H1 (cell line): ENCODE measurements at regions not wholly inside any gene's neighbourhood (a gene's known extent, or its start where the extent isn't known, plus 50 kb on each side); places are given as distances from the start of the nearest gene placed in this dataset.

ENCODE experiments used
- CTCF ChIA-PET: fragments of 300-600 bp; sonication (Branson Sonifier 250); formaldehyde crosslinking; loops from one replicate; lab custom pipeline; 2021; ENCODE audit not compliant: partially characterized antibody; lab: Charles Lee
- POLR2A ChIA-PET: fragments of 300-600 bp; sonication (Branson Sonifier 250); formaldehyde crosslinking; loops from one replicate; lab custom pipeline; 2021; ENCODE audit warnings: inconsistent platforms; ENCODE audit not compliant: partially characterized antibody; lab: Charles Lee
- DNase-seq, 2 experiments: peaks; one replicate each; pipeline versions ENCODE4 v3.0.0 to v3.0.0-alpha.2; 2010 to 2022; ENCODE audit warnings: low spot score in 2 of 2, low read depth in 1 of 2, mixed read lengths in 1 of 2
- FAIRE-seq: peaks from 2 replicates; lab custom pipeline; 2011; peaks lifted over from hg19 to GRCh38; lab: Jason Lieb, UNC
- H2AFZ ChIP-seq: 2 replicates; pipeline ENCODE4 v1.8.1; 2012; ENCODE audit warnings: low read length, inconsistent platforms
- H2AK5ac ChIP-seq: 2 replicates; pipeline ENCODE4 v1.6.1; 2013; ENCODE audit warnings: low read depth, low read length
- H2BK120ac ChIP-seq: replicated peaks from 2 replicates; pipeline ENCODE3; 2013; ENCODE audit warnings: low read depth, low read length, inconsistent platforms
- H2BK12ac ChIP-seq: 2 replicates; pipeline ENCODE4 v1.6.1; 2013; ENCODE audit warnings: low read depth, low read length
- H2BK15ac ChIP-seq: 2 replicates; pipeline ENCODE4 v1.6.1; 2013; ENCODE audit warnings: low read length
- H2BK20ac ChIP-seq: 2 replicates; pipeline ENCODE4 v1.6.1; 2013; ENCODE audit warnings: low read length
- H2BK5ac ChIP-seq: 2 replicates; pipeline ENCODE4 v1.6.1; 2013; ENCODE audit warnings: low read depth, low read length
- H3K14ac ChIP-seq: 2 replicates; pipeline ENCODE4 v1.6.1; 2013; ENCODE audit warnings: inconsistent platforms; ENCODE audit not compliant: insufficient read length
- H3K18ac ChIP-seq: 2 replicates; pipeline ENCODE4 v1.6.1; 2013; ENCODE audit warnings: low read length; ENCODE audit errors: extremely low read depth
- H3K23ac ChIP-seq: 2 replicates; pipeline ENCODE4 v1.6.1; 2013; ENCODE audit warnings: inconsistent platforms; ENCODE audit not compliant: insufficient read length
- H3K23me2 ChIP-seq: 2 replicates; pipeline ENCODE4 v1.6.1; 2013; ENCODE audit warnings: low read depth, low read length
- H3K27ac ChIP-seq: 2 replicates; pipeline ENCODE4 v1.6.1; 2011; ENCODE audit warnings: low read depth, low read length, inconsistent platforms
- H3K27me3 ChIP-seq, 4 experiments: replicated peaks in 1 of 4; 1 replicate in 1 of 4; 2 replicates in 3 of 4; pipeline versions ENCODE4 v1.6.1 to v1.8.1; 2011 to 2013; ENCODE audit warnings: low read length in 3 of 4, mild to moderate bottlenecking in 3 of 4, inconsistent platforms in 2 of 4, mixed read lengths in 2 of 4, moderate library complexity in 1 of 4; ENCODE audit not compliant: control insufficient read depth in 3 of 4, insufficient read depth in 3 of 4; ENCODE audit errors: extremely low read depth in 1 of 4
- H3K36me3 ChIP-seq, 4 experiments: 2 replicates each; pipeline versions ENCODE4 v1.6.1 to v1.8.1; 2011 to 2013; ENCODE audit warnings: mild to moderate bottlenecking in 4 of 4, low read length in 3 of 4, moderate library complexity in 2 of 4, control low read depth in 1 of 4, inconsistent platforms in 1 of 4; ENCODE audit not compliant: insufficient read depth in 4 of 4, control insufficient read depth in 2 of 4
- H3K4ac ChIP-seq: replicated peaks from 2 replicates; pipeline ENCODE3; 2013; ENCODE audit warnings: low read length, low read depth, mixed read lengths, inconsistent platforms; ENCODE audit not compliant: insufficient read length
- H3K4me1 ChIP-seq, 4 experiments: replicated peaks in 1 of 4; 1 replicate in 1 of 4; 2 replicates in 3 of 4; pipeline versions ENCODE4 v1.6.1 to v1.8.1; 2011 to 2013; ENCODE audit warnings: low read length in 3 of 4, inconsistent platforms in 2 of 4, mixed read lengths in 1 of 4; ENCODE audit not compliant: insufficient read depth in 4 of 4, control insufficient read depth in 3 of 4
- H3K4me2 ChIP-seq, 2 experiments: 2 replicates each; pipeline versions ENCODE4 v1.6.1 to v1.8.1; 2011 to 2013; ENCODE audit warnings: low read depth in 2 of 2, low read length in 2 of 2, control low read depth in 1 of 2, inconsistent platforms in 1 of 2, mild to moderate bottlenecking in 1 of 2; ENCODE audit not compliant: insufficient read depth in 1 of 2
- H3K4me3 ChIP-seq, 4 experiments: fragments of 200-600, 300-600 bp in 1 of 4; sonication (generic), shearing (Covaris generic), sonication (Bioruptor Twin) in 1 of 4; 2 replicates each; pipeline versions ENCODE4 v1.5.1 to v1.8.1; 2011 to 2016; ENCODE audit warnings: low read length in 4 of 4, low read depth in 3 of 4, control low read depth in 2 of 4, inconsistent platforms in 2 of 4, mild to moderate bottlenecking in 2 of 4, mixed read lengths in 1 of 4, moderate library complexity in 1 of 4; ENCODE audit not compliant: insufficient read depth in 2 of 4; ENCODE audit errors: extremely low read depth in 1 of 4
- H3K56ac ChIP-seq: replicated peaks from 2 replicates; pipeline ENCODE3; 2013; ENCODE audit warnings: low read depth, mild to moderate bottlenecking, mixed read lengths, low read length, inconsistent platforms; ENCODE audit not compliant: insufficient read length
- H3K79me1 ChIP-seq: 2 replicates; pipeline ENCODE4 v1.6.1; 2013; ENCODE audit warnings: low read depth, low read length, control low read depth
- H3K79me2 ChIP-seq, 2 experiments: 2 replicates each; pipeline versions ENCODE4 v1.6.1 to v1.8.1; 2012 to 2013; ENCODE audit warnings: low read length in 2 of 2, mild to moderate bottlenecking in 2 of 2, inconsistent platforms in 1 of 2; ENCODE audit not compliant: insufficient read depth in 2 of 2, control insufficient read depth in 1 of 2
- H3K9ac ChIP-seq, 4 experiments: replicated peaks in 1 of 4; 1 replicate in 1 of 4; 2 replicates in 3 of 4; pipeline versions ENCODE4 v1.6.1 to v1.8.1; 2011 to 2013; ENCODE audit warnings: low read depth in 3 of 4, low read length in 3 of 4, control low read depth in 2 of 4, mild to moderate bottlenecking in 2 of 4, moderate library complexity in 2 of 4, inconsistent platforms in 1 of 4; ENCODE audit errors: extremely low read depth in 1 of 4
- H3K9me3 ChIP-seq, 2 experiments: 2 replicates each; pipeline versions ENCODE4 v1.6.1 to v1.8.1; 2012 to 2013; ENCODE audit warnings: mild to moderate bottlenecking in 2 of 2, moderate library complexity in 2 of 2, control low read depth in 1 of 2, inconsistent platforms in 1 of 2, low read depth in 1 of 2, low read length in 1 of 2, mixed read lengths in 1 of 2; ENCODE audit not compliant: insufficient read depth in 2 of 2
- H4K20me1 ChIP-seq, 2 experiments: replicated peaks in 1 of 2; 2 replicates each; pipeline versions ENCODE3 to v1.8.1; 2011 to 2013; ENCODE audit warnings: inconsistent platforms in 2 of 2, low read length in 2 of 2, mild to moderate bottlenecking in 1 of 2; ENCODE audit not compliant: insufficient read depth in 2 of 2, control insufficient read depth in 1 of 2
- H4K5ac ChIP-seq: 2 replicates; pipeline ENCODE4 v1.6.1; 2013; ENCODE audit warnings: low read length, low read depth, mixed read lengths, inconsistent platforms; ENCODE audit not compliant: insufficient read length
- H4K8ac ChIP-seq: 2 replicates; pipeline ENCODE4 v1.8.0; 2013; ENCODE audit warnings: mild to moderate bottlenecking, moderate library complexity, low read length, inconsistent platforms; ENCODE audit not compliant: insufficient read depth; ENCODE audit errors: extremely low read depth
- H4K91ac ChIP-seq: replicated peaks from 2 replicates; pipeline ENCODE3; 2013; ENCODE audit warnings: low read length, mixed read lengths, inconsistent platforms; ENCODE audit not compliant: insufficient read length
- ATF2 ChIP-seq: IDR thresholded peaks from 2 replicates; pipeline ENCODE4 v1.6.1; 2012; ENCODE audit warnings: low read length, inconsistent platforms
- CBX5 ChIP-seq: fragments of 300-800, 300-1000 bp; sonication (generic); IDR thresholded peaks from 2 replicates; pipeline ENCODE4 v1.7.1; 2016; ENCODE audit warnings: antibody characterized with exemption, low read length, low read depth
- CTBP2 ChIP-seq: IDR thresholded peaks from 2 replicates; pipeline ENCODE4 v1.7.0; 2011; ENCODE audit warnings: borderline replicate concordance, mild to moderate bottlenecking, moderate library complexity, mixed read lengths, low read length; ENCODE audit not compliant: insufficient read depth, insufficient read length
- KDM4A ChIP-seq: IDR thresholded peaks from one replicate; pipeline ENCODE4 v1.7.1; 2012; ENCODE audit warnings: low read depth, mild to moderate bottlenecking, moderate library complexity, low read length, inconsistent platforms; ENCODE audit not compliant: severe bottlenecking
- NANOG ChIP-seq: IDR thresholded peaks from 2 replicates; pipeline ENCODE4 v1.6.1; 2011; ENCODE audit warnings: low read length, low read depth, mild to moderate bottlenecking, inconsistent platforms; ENCODE audit not compliant: insufficient read depth, poor library complexity, severe bottlenecking
- POLR2AphosphoS5 ChIP-seq: IDR thresholded peaks from 2 replicates; pipeline ENCODE4 v1.6.1; 2011; ENCODE audit warnings: low read depth, low read length
- RBBP5 ChIP-seq: IDR thresholded peaks from 2 replicates; pipeline ENCODE4 v1.7.1; 2012; ENCODE audit warnings: low read depth, mild to moderate bottlenecking, inconsistent platforms, low read length, moderate library complexity, borderline replicate concordance
- RFX5 ChIP-seq: IDR thresholded peaks from 2 replicates; pipeline ENCODE4 v1.6.1; 2011; ENCODE audit warnings: low read depth, low read length, improper control_type of control experiment, borderline replicate concordance
- RXRA ChIP-seq: IDR thresholded peaks from 2 replicates; pipeline ENCODE4 v1.6.1; 2011; ENCODE audit warnings: low read depth, mild to moderate bottlenecking, low read length, moderate library complexity; ENCODE audit not compliant: insufficient read depth
- SAP30 ChIP-seq: fragments of 300-600 bp; sonication (generic); IDR thresholded peaks from 2 replicates; pipeline ENCODE4 v1.7.1; 2012; ENCODE audit warnings: low read length, moderate library complexity, mild to moderate bottlenecking, inconsistent platforms; ENCODE audit not compliant: insufficient read depth, insufficient replicate concordance
- SIRT6 ChIP-seq: IDR thresholded peaks from one replicate; pipeline ENCODE4 v1.7.1; 2012; ENCODE audit warnings: low read length, inconsistent platforms
- SP1 ChIP-seq: IDR thresholded peaks from 2 replicates; pipeline ENCODE4 v1.6.1; 2011; ENCODE audit warnings: low read depth, low read length
- WGBS, 2 experiments: shearing (Covaris generic) in 1 of 2; methylation state at CpG; one replicate each; pipeline versions ENCODE4 v1.1.6 to v1.1.7; 2013 to 2015; ENCODE audit warnings: low lambda C conversion rate in 2 of 2, mixed read lengths in 2 of 2, inconsistent platforms in 1 of 2, low coverage in 1 of 2, missing lambda C conversion rate in 1 of 2; ENCODE audit not compliant: insufficient replicate concordance in 2 of 2, insufficient coverage in 1 of 2, insufficient read length in 1 of 2; ENCODE audit errors: extremely low coverage in 1 of 2, missing lambda C conversion rate in 1 of 2; 5-methylcytosine and 5-hydroxymethylcytosine counted together

GRCh38 chr3:159219231-159219630 lies 417.4 kb downstream of the MFSD1 start:
- no peak for FAIRE-seq
- H3K14ac ChIP-seq, result no peak overlapping the region
- no peak for TF ChIP-seq RXRA
- no peak for TF ChIP-seq CBX5
- no peak for TF ChIP-seq ATF2
- TF ChIP-seq SIRT6, result no peak
- no peak for TF ChIP-seq RBBP5
- TF ChIP-seq CTBP2, result no peak
- no peak for TF ChIP-seq POLR2AphosphoS5
- no peak for TF ChIP-seq SP1
- no peak for TF ChIP-seq KDM4A
- TF ChIP-seq SAP30, result no peak
- TF ChIP-seq NANOG, result no peak
- TF ChIP-seq RFX5, result no peak

More at GRCh38 chr3:159219231-159219630, 417.4 kb downstream of the MFSD1 start:
- Histone ChIP-seq H3K79me1 (no peaks in the 10 kb centered on the region), H2AK5ac (no peak overlapping the region), H3K4me3 (no peak overlapping the region), H3K4ac (no peak overlapping the region), H3K4me2 (no peak overlapping the region), H3K27ac (no peak overlapping the region), H2BK20ac (no peak overlapping the region), H3K79me2 (no peaks in the 10 kb centered on the region), H2BK120ac (no peak overlapping the region), H3K36me3 (no peaks in the 10 kb centered on the region), H3K56ac (no peak overlapping the region), H2BK5ac (no peak overlapping the region), H3K9ac (no peak overlapping the region), H3K9me3 (no peaks in the 10 kb centered on the region), H3K23ac (no peak overlapping the region), H3K4me1 (no peaks in the 10 kb centered on the region), H3K23me2 (no peaks in the 10 kb centered on the region), H3K27me3 (no peaks in the 10 kb centered on the region), H4K5ac (no peak overlapping the region), H4K8ac (no peak overlapping the region), H2AFZ (no peak overlapping the region), H4K20me1 (no peaks in the 10 kb centered on the region), H2BK12ac (no peak overlapping the region), H4K91ac (no peak overlapping the region), H3K18ac (no peak overlapping the region), H2BK15ac (no peak overlapping the region)
- no peak for DNase-seq
- WGBS, 2 experiments, result 94% methylated on average over 3 of the region's 3 CpGs; no CpG with 5 or more reads in 1 of the 2 experiments
- POLR2A ChIA-PET, result no interaction called here
- CTCF ChIA-PET, result interaction anchor here (1.0 to 1.1 kb wide), 2 partner anchors 28 to 40 kb away, joined by 3 read pairs; no protein-coding TSS in a partner anchor
